ENCODE measurements at regions not wholly inside any gene's neighbourhood (a gene's known extent, or its start where the extent isn't known, plus 50 kb on each side); places are given as distances from the start of the nearest gene placed in this dataset.

DNA sequence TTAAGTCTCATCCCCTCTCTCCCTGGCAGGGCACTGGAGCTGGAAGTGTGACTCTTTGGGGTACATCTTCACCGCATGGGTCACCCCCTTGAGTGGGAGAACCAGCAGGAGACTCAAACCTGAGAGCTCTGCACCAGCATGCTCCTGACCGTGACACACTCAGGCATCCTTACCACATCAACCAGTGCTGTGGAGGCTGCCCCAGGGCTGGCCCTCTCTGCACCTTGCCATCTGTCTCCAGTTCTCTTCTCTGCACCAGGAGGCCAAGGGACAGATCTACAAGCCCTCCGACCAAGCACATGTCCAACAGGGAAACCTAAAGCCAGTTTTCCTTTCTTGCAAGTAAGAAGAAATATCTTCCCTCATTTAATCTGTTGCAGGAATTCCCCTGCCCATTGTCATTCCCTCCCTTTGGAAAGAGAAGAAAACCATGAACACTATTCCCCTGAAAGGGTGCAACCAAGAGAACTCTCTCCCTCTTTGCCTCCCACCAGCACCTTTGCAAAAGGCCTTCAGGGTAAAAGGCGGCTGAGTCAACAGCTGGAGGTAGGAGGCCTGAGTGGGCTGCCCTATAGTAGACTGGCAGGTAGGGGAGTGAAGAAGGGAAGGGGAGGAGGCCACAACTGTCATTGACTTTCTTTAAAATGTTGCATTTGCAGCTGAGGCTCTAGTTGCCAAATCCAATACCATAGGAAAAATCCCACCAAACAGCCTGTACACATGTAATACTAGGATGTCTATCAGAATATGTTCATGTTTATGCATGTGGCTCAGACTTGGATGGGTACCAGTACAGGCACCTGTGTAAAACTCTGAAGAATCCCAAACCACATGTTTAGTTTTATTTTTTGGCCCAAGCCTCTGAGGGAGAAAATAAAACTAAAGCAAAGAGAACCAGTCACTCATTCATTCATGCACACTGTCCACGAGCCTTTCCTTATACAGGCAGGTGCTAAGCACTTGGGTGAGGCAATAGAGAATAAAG, 117.0 kb downstream of the WT1 start:
- DNase-seq, result no peak

DNA sequence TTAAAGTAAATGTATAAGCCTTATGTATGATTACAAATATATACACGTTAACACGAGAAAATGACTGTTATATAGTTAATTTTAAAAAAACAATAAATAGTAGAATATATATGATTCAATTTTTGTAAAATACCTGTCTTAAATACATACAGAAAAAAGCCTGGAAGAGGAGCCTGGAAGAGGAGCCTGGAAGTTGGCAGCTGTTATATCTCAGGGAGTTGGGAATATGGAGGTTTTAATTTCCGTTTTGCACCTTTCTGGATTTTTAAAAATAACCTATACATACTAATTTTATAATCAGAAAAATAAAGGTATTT, 111.6 kb downstream of the WT1 start:
- no peak for DNase-seq

DNA sequence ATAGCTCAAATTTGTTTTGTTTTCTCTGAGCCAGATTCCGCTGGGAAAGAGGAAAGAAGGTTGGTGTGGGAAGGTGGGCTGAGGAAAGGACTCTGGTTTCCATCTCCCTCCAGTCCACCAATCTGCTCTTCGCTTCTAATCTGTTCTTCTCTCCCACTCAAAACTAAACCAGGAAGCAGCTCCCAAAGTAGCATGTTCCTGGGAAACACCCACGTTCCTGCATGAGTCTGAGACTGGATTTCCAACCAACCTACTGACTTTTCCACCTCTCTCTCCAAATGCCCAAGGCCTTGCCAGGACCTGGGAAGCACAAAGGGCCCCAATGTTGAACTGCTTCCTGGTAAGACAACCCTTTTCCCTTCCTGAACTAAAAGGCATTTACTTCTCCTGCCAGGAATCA, 110.2 kb downstream of the WT1 start:
- no peak for DNase-seq

DNA sequence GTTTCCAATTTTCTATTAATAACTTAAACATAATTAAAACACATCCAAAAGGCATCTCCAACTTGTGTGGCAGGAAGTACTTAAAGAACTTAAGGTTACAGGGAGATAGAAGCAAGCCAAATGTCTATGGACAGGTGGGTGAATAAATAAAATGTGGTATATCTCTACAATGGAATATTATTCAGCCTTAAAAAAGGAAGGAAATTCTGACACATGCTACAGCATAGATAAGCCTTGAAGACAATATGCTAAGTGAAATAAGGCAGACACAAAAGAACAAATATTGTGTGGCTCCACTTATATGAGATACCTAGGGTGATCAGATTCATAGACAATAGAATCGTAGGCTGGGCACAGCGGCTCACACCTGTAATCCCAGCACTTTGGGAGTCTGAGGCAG, 109.6 kb downstream of the WT1 start:
- no peak for DNase-seq

DNA sequence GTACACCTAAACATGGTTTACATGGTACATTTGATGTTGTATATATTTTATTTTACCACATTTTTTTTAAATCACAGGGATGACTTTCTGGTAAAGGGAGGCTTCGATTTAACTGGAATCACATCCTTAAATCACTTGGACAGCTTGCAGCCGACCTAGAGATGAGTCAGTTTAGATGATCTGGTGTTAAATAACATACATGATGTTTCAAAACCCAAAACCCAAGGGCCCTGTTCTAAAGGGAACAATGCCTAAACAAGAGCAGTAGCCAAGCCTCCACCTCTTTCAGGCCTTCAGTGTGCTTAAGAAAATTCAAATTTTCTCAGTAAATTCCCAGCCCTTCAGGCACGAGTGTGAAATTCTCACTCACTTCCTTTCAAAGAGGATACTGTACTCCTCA, 108.8 kb downstream of the WT1 start:
- DNase-seq, result peak; percentile 67

DNA sequence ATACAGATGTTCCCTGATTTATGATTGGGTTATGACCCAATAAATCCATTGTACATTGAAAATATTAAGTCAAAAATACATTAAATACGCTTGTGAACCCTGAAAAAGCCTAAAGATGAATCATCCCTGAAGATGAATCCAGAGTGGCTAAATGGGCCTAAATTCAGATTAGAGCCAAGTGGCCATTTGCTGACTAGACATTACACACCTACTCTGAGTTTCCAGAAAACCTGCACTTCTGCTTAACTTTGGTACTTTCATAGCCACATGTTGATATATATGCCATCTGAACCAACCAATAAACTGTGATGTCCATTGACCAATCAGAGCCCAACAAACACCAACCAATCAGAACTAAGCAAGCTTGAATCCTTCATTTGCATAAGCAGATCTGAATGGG, 106.9 kb downstream of the WT1 start:
- DNase-seq, result no peak

DNA sequence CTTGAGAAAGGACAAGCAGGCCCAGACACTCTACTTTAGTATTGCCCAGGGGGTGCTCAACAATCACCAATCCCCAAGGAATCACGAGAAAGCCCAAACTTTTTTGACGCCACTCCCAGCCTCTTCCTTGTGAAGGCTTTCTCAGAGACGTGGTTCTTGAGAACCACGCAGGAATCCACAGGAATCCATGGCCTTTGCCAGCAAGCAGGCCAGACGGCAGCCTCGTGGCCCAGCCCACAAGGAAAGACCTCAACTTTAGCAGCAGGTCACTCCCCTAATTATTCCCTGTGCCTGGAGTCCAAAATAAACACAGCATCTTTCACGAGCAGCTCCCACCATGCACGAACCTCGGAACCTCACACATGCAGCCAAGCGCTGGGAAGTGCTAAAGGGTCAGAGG, 104.2 kb downstream of the WT1 start:
- no peak for DNase-seq

DNA sequence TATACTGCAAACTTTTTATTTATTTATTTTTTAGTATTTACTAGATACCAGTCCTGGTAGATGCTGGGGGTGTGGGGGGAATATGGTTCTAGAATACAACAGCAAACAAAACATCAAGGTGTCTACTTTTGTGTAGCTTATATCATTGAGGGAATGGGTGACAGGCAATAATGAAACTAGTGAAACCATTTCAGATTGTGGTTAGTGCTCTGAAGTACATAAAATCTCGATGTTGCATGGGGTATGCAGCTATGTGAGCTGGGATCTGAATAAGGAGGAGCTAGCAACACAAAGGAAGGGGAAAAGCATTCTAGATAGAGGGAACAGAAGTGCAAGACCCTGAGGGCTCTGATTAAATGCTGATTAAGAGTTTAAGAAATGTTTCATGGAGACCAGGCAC, 103.5 kb downstream of the WT1 start:
- DNase-seq, result no peak

DNA sequence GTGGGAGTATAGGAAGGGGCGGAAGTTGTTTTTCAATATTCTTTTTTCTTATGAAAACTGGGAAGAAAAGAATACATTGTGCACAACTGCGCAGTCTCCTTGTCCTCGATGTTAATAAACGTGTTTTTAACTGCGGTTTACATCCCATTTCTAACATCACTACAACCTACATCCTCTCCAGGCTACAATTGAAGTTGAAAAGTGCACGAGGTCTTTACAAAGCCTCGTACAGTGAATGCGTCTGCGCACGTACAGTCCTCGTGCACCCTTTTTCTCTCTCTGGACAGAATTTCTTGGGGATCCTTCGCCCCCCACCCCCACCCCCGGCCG, 102.4 kb downstream of the WT1 start:
- no peak for DNase-seq

DNA sequence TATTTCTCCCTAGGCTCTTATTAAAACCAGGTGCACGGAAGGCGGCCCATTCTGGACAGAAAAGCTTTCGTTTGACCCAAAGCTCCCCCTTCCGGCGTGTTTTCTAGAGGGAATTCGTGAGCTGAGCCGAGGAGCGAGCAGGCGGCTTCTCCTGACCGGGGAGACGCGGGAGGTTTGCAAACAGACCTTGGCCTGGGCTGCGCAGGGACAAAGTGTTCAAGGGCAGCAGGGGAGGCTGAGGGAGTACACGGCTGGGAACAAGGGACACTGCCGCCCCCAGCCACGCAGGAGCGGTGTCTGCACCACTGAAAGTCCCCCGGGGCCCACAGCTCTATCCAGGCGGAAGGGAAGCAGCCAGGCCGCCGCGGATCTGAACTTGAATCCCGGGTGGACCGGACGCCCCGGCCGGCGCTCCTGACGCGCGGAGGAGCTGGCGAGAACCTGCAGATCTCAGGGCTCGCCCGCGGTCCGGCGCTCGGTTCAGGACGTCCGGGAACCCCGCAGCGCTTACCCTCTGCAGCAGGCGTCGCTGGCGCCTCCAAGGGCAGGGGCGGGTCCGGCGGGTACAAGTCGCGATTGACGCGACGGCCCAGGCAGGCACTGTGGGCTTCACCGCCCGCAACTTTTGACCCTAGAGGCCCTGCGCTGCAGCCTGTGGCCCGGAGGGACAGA, 101.9 kb downstream of the WT1 start:
- peak; percentile 72 for DNase-seq

DNA sequence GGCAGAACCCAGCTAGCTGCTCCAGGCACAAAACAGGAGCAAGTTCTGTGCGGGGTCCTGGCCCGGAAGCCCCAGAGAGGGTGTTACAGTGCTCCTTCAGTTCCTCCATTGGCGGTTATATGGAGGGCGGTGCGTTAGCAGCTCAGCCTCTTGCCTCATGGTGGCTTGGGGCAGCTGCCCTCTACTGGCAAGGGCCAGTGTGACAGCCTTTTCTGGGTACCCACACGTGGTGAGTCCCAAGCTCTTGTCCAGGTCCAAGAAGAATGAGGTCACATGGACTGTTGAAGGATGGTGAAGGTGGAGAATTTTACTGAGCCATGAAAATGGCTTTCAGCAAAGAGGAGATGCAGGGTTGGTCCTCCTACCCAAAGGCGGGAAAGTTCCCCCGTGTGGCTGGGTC, 100.5 kb downstream of the WT1 start:
- no peak for DNase-seq
